ENCODE measurements at regions not wholly inside any gene's neighbourhood (a gene's known extent, or its start where the extent isn't known, plus 50 kb on each side); places are given as distances from the start of the nearest gene placed in this dataset.

GRCh38 chr12:30074916-30075315 lies 291.2 kb upstream of the TMTC1 start:
- no peak for DNase-seq

GRCh38 chr12:30072824-30073223 lies 289.1 kb upstream of the TMTC1 start:
- no peak for DNase-seq

- no peak for DNase-seq
These were observed 283.4 kb upstream of the TMTC1 start for GRCh38 chr12:30067146-30067545.

- DNase-seq: no peak
These were observed 281.2 kb upstream of the TMTC1 start for GRCh38 chr12:30064906-30065305.

GRCh38 chr12:30063435-30063945 lies 279.7 kb upstream of the TMTC1 start:
- no peak for DNase-seq

- DNase-seq: no peak
These were observed 264.6 kb upstream of the TMTC1 start for GRCh38 chr12:30048371-30048770.

- DNase-seq: no peak
These were observed 263.9 kb upstream of the TMTC1 start for GRCh38 chr12:30047516-30048254.

- no peak for DNase-seq
These were observed 262.6 kb upstream of the TMTC1 start for GRCh38 chr12:30046376-30046775.

GRCh38 chr12:30045171-30045570 lies 261.4 kb upstream of the TMTC1 start:
- DNase-seq: no peak

GRCh38 chr12:30044206-30044605 lies 260.5 kb upstream of the TMTC1 start:
- no peak for DNase-seq

- no peak for DNase-seq
These were observed 259.6 kb upstream of the TMTC1 start for GRCh38 chr12:30043151-30043847.

GRCh38 chr12:30041096-30041495 lies 257.4 kb upstream of the TMTC1 start:
- no peak for DNase-seq

- DNase-seq: no peak
These were observed 247.1 kb upstream of the TMTC1 start for GRCh38 chr12:30030693-30031374.

- no peak for DNase-seq
These were observed 243.0 kb upstream of the TMTC1 start for GRCh38 chr12:30026621-30027234.

- DNase-seq: no peak
These were observed 241.6 kb upstream of the TMTC1 start for GRCh38 chr12:30025317-30025716.

- no peak for DNase-seq
These were observed 239.4 kb upstream of the TMTC1 start for GRCh38 chr12:30023186-30023585.

- no peak for DNase-seq
These were observed 237.5 kb upstream of the TMTC1 start for GRCh38 chr12:30021051-30021833.

- DNase-seq: no peak
These were observed 235.8 kb upstream of the TMTC1 start for GRCh38 chr12:30019366-30020140.

GRCh38 chr12:30016540-30017055 lies 232.9 kb upstream of the TMTC1 start:
- DNase-seq: no peak

GRCh38 chr12:30015631-30016337 lies 232.0 kb upstream of the TMTC1 start:
- DNase-seq: no peak

GRCh38 chr12:30014991-30015390 lies 231.2 kb upstream of the TMTC1 start:
- no peak for DNase-seq
